ENCODE measurements at regions not wholly inside any gene's neighbourhood (a gene's known extent, or its start where the extent isn't known, plus 50 kb on each side); places are given as distances from the start of the nearest gene placed in this dataset.

- TF ChIP-seq CTCF (IDR thresholded peaks at IDR 0.05; ENCODE audit: control insufficient read depth, extremely low read depth, insufficient read depth), result no peak
- H3K4me3 ChIP-seq (ENCODE audit: low read depth, low read length), result no peak overlapping the region
- DNase-seq (ENCODE audit: low read depth), result no peak
Measured at GRCh38 chr5:3382151-3382550, 213.5 kb upstream of the IRX1 start.

- no peak for DNase-seq (ENCODE audit: low read depth)
- TF ChIP-seq CTCF (IDR thresholded peaks at IDR 0.05; ENCODE audit: control insufficient read depth, extremely low read depth, insufficient read depth), result no peak
- H3K4me3 ChIP-seq (ENCODE audit: low read depth, low read length), result no peak overlapping the region
Measured at GRCh38 chr5:3381206-3381825, 214.3 kb upstream of the IRX1 start.

GRCh38 chr5:3380689-3381088 lies 214.9 kb upstream of the IRX1 start:
- no peak for TF ChIP-seq CTCF (IDR thresholded peaks at IDR 0.05; ENCODE audit: control insufficient read depth, extremely low read depth, insufficient read depth)
- no peak overlapping the region for H3K4me3 ChIP-seq (ENCODE audit: low read depth, low read length)
- no peak for DNase-seq (ENCODE audit: low read depth)

GRCh38 chr5:3377831-3378230 lies 217.8 kb upstream of the IRX1 start:
- DNase-seq (ENCODE audit: low read depth), result no peak
- H3K4me3 ChIP-seq (ENCODE audit: low read depth, low read length), result no peak overlapping the region
- TF ChIP-seq CTCF (IDR thresholded peaks at IDR 0.05; ENCODE audit: control insufficient read depth, extremely low read depth, insufficient read depth), result no peak

- no peak for TF ChIP-seq CTCF (IDR thresholded peaks at IDR 0.05; ENCODE audit: control insufficient read depth, extremely low read depth, insufficient read depth)
- H3K4me3 ChIP-seq (ENCODE audit: low read depth, low read length), result no peak overlapping the region
- DNase-seq (ENCODE audit: low read depth), result no peak
Measured at GRCh38 chr5:3377176-3377575, 218.5 kb upstream of the IRX1 start.

GRCh38 chr5:3376611-3377010 lies 219.0 kb upstream of the IRX1 start:
- no peak for TF ChIP-seq CTCF (IDR thresholded peaks at IDR 0.05; ENCODE audit: control insufficient read depth, extremely low read depth, insufficient read depth)
- H3K4me3 ChIP-seq (ENCODE audit: low read depth, low read length), result no peak overlapping the region
- no peak for DNase-seq (ENCODE audit: low read depth)

All from LNCaP clone FGC (cell line).